ENCODE measurements at regions not wholly inside any gene's neighbourhood (a gene's known extent, or its start where the extent isn't known, plus 50 kb on each side); places are given as distances from the start of the nearest gene placed in this dataset.

DNA sequence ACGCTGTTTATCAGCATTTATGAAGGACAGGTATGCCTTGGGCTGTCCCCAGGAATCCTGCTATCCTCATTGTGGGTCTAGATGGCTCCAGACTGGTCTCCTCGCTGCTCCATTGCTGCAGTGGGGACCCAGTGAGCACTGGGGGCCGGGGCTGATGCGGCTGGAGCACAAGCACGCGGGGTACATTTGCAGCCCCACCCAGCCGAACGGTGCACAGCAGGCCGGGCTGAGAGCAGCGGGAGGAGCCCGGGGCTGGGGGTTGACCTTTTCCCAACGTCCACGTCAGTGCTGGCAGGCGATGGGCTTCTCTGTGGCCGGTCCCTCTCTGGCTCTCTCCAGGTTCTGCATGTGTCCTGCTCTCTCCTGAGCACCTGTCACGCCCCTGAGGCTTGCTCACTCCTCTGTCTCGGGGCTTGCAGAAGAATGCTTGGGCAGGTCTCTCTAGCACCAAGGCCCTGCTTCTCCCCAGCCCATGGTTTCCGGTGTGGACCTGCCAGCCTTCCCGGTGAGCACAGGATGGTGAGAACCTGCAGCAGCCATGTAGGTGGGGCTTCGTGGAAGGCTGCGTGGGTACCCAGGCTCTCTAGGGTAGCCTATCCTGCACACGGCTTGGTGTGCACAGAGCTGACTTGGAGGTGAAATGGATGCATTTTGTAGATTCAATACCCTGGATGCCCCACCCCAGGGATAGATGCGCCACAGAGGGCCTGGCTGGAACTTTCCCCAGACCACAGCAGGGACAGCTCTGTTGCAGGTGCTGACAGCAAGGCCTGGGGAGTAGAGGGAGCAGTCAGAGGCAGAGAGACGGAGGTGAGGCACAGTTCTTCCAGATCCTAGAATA lies 89.1 kb upstream of the ADRA2C start:
- TF ChIP-seq GATA2 (IDR thresholded peaks at IDR 0.05; ENCODE audit: low read depth, low read length), result no peak
- no peak for TF ChIP-seq GATA3 (IDR thresholded peaks at IDR 0.05; ENCODE audit: low read depth, low read length)

Data from SH-SY5Y (cell line).